ENCODE measurements at regions not wholly inside any gene's neighbourhood (a gene's known extent, or its start where the extent isn't known, plus 50 kb on each side); places are given as distances from the start of the nearest gene placed in this dataset.

GRCh38 chr16:77111056-77111565, 79.9 kb upstream of the MON1B start:
- in situ Hi-C loops (cut with HindIII; ENCODE audit: low pct_unique_long_range_greater_than_20kb, low sequenced_read_pairs) (no loop called here), intact Hi-C loops (cut with micrococcal nuclease; ENCODE audit: unreplicated experiment) (no loop called here)
- no peaks in the 10 kb centered on the region for H3K4me1 ChIP-seq (ENCODE audit: control insufficient read depth, insufficient read depth, low read length)
- CTCF ChIA-PET = no interaction called here
- TF ChIP-seq SIN3A (IDR thresholded peaks at IDR 0.05; ENCODE audit: borderline replicate concordance, insufficient read depth, low read depth, low read length) (no peak), TCF7L2 (IDR thresholded peaks at IDR 0.05; ENCODE audit: low read depth, low read length) (no peak), POLR2AphosphoS5 (IDR thresholded peaks at IDR 0.05; ENCODE audit: low read depth, low read length) (no peak)
- TF ChIP-seq, protein P1, sequence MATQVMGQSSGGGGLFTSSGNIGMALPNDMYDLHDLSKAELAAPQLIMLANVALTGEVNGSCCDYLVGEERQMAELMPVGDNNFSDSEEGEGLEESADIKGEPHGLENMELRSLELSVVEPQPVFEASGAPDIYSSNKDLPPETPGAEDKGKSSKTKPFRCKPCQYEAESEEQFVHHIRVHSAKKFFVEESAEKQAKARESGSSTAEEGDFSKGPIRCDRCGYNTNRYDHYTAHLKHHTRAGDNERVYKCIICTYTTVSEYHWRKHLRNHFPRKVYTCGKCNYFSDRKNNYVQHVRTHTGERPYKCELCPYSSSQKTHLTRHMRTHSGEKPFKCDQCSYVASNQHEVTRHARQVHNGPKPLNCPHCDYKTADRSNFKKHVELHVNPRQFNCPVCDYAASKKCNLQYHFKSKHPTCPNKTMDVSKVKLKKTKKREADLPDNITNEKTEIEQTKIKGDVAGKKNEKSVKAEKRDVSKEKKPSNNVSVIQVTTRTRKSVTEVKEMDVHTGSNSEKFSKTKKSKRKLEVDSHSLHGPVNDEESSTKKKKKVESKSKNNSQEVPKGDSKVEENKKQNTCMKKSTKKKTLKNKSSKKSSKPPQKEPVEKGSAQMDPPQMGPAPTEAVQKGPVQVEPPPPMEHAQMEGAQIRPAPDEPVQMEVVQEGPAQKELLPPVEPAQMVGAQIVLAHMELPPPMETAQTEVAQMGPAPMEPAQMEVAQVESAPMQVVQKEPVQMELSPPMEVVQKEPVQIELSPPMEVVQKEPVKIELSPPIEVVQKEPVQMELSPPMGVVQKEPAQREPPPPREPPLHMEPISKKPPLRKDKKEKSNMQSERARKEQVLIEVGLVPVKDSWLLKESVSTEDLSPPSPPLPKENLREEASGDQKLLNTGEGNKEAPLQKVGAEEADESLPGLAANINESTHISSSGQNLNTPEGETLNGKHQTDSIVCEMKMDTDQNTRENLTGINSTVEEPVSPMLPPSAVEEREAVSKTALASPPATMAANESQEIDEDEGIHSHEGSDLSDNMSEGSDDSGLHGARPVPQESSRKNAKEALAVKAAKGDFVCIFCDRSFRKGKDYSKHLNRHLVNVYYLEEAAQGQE (IDR thresholded peaks at IDR 0.05; ENCODE audit: insufficient read depth in 1 of 2, low read depth in 2 of 2, low read length in 1 of 2) = no peak
- TF ChIP-seq, protein P2, sequence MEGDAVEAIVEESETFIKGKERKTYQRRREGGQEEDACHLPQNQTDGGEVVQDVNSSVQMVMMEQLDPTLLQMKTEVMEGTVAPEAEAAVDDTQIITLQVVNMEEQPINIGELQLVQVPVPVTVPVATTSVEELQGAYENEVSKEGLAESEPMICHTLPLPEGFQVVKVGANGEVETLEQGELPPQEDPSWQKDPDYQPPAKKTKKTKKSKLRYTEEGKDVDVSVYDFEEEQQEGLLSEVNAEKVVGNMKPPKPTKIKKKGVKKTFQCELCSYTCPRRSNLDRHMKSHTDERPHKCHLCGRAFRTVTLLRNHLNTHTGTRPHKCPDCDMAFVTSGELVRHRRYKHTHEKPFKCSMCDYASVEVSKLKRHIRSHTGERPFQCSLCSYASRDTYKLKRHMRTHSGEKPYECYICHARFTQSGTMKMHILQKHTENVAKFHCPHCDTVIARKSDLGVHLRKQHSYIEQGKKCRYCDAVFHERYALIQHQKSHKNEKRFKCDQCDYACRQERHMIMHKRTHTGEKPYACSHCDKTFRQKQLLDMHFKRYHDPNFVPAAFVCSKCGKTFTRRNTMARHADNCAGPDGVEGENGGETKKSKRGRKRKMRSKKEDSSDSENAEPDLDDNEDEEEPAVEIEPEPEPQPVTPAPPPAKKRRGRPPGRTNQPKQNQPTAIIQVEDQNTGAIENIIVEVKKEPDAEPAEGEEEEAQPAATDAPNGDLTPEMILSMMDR (IDR thresholded peaks at IDR 0.05) = no peak
- no peaks in the 10 kb centered on the region for H3K9me3 ChIP-seq (ENCODE audit: control insufficient read depth, insufficient read depth, low read depth, low read length)
- no peak for DNase-seq (ENCODE audit: low read depth, low spot score)
- H3K36me3 ChIP-seq (ENCODE audit: control insufficient read depth, insufficient read depth, low read length) = no peaks in the 10 kb centered on the region
- no peaks in the 10 kb centered on the region for H3K27me3 ChIP-seq (ENCODE audit: control insufficient read depth, insufficient read depth, low read length)
- no TSS peak for BruUV-seq (replicated peaks)
- H3K27ac ChIP-seq (ENCODE audit: low read length) = no peak overlapping the region
- ATAC-seq = no peak
- POLR2A ChIA-PET = no interaction called here
- H3K4me3 ChIP-seq (ENCODE audit: low read depth in 2 of 2, low read length in 2 of 2) = no peak overlapping the region

DNA sequence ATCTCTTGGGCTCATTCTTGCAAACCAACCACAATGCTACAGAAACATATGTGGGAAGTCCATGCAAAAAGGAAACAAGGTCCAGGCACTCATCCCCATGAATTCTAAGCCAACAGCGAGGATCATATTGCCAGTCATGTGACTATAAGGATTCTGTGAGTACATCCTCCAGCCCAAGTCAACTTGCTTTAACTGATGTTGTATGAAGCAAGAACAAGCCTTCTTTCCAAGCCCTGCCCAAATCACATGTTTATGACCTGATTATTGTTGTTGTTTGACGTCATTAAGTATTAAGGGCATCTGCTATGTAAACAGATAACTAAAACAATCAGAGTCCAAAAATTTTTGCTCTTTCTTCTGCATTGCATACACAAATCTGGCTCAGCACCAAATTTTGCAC, 78.2 kb upstream of the MON1B start:
- in situ Hi-C loops (cut with HindIII; ENCODE audit: low pct_unique_long_range_greater_than_20kb, low sequenced_read_pairs) = no loop called here
- Histone ChIP-seq H3K4me3 (ENCODE audit: low read depth in 2 of 2, low read length in 2 of 2) (no peak overlapping the region), H3K36me3 (ENCODE audit: control insufficient read depth, insufficient read depth, low read length) (no peaks in the 10 kb centered on the region), H3K27ac (ENCODE audit: low read length) (no peak overlapping the region), H3K9me3 (ENCODE audit: control insufficient read depth, insufficient read depth, low read depth, low read length) (no peaks in the 10 kb centered on the region), H3K27me3 (ENCODE audit: control insufficient read depth, insufficient read depth, low read length) (no peaks in the 10 kb centered on the region), H3K4me1 (ENCODE audit: control insufficient read depth, insufficient read depth, low read length) (no peaks in the 10 kb centered on the region)
- DNase-seq (ENCODE audit: low read depth, low spot score) = no peak
- ChIA-PET CTCF (no interaction called here), POLR2A (no interaction called here)
- TF ChIP-seq SIN3A (IDR thresholded peaks at IDR 0.05; ENCODE audit: borderline replicate concordance, insufficient read depth, low read depth, low read length) = no peak
- TF ChIP-seq TCF7L2 (IDR thresholded peaks at IDR 0.05; ENCODE audit: low read depth, low read length) = no peak
- no peak for TF ChIP-seq POLR2AphosphoS5 (IDR thresholded peaks at IDR 0.05; ENCODE audit: low read depth, low read length)
- TF ChIP-seq, protein P2 (IDR thresholded peaks at IDR 0.05) = no peak
- TF ChIP-seq, protein P1 (IDR thresholded peaks at IDR 0.05; ENCODE audit: insufficient read depth in 1 of 2, low read depth in 2 of 2, low read length in 1 of 2) = no peak
- BruUV-seq (replicated peaks) = no TSS peak
- no peak for ATAC-seq
- intact Hi-C loops (cut with micrococcal nuclease; ENCODE audit: unreplicated experiment) = no loop called here
